ENCODE measurements at regions not wholly inside any gene's neighbourhood (a gene's known extent, or its start where the extent isn't known, plus 50 kb on each side); places are given as distances from the start of the nearest gene placed in this dataset.
"Not testable (repeated sequence)": the region's sequence is repeated elsewhere in the genome, so short reads cannot be mapped to it uniquely, and the experiment has no call there.

- intact Hi-C loops (cut with DNase I): no loop called here
- no peak for TF ChIP-seq CTCF (IDR thresholded peaks at IDR 0.05)
- no peaks in the 10 kb centered on the region for H3K9me3 ChIP-seq
These were observed 257.2 kb upstream of the RFC3 start for GRCh38 chr13:33560726-33561125.

GRCh38 chr13:33561627-33562026, 256.3 kb upstream of the RFC3 start:
- no peak overlapping the region for H3K27ac ChIP-seq
- DNase-seq: no peak
- no peaks in the 10 kb centered on the region for H3K27me3 ChIP-seq
- no peak for ATAC-seq
- intact Hi-C loops (cut with DNase I): no loop called here
- no peaks in the 10 kb centered on the region for H3K36me3 ChIP-seq
- no peak for TF ChIP-seq CTCF (IDR thresholded peaks at IDR 0.05)
- no peaks in the 10 kb centered on the region for H3K9me3 ChIP-seq
- H3K4me1 ChIP-seq: no peaks in the 10 kb centered on the region
- H3K4me3 ChIP-seq: no peak overlapping the region

More at GRCh38 chr13:33560726-33561125, 257.2 kb upstream of the RFC3 start:
- Histone ChIP-seq H3K4me1 (no peaks in the 10 kb centered on the region), H3K4me3 (no peak overlapping the region), H3K36me3 (no peaks in the 10 kb centered on the region), H3K27ac (peak overlapping the region; percentile 28), H3K27me3 (no peaks in the 10 kb centered on the region)
- ATAC-seq (no peak), DNase-seq (no peak)

GRCh38 chr13:33571618-33572017, 246.3 kb upstream of the RFC3 start:
- intact Hi-C loops (cut with DNase I): no loop called here
- no peaks in the 10 kb centered on the region for H3K36me3 ChIP-seq
- no peak for ATAC-seq

GRCh38 chr13:33572322-33572721, 245.6 kb upstream of the RFC3 start:
- intact Hi-C loops (cut with DNase I); H3K9me3 ChIP-seq; H3K36me3 ChIP-seq; H3K4me1 ChIP-seq; H3K27me3 ChIP-seq; ATAC-seq; H3K4me3 ChIP-seq; H3K27ac ChIP-seq; DNase-seq: not testable (repeated sequence)

More at GRCh38 chr13:33571618-33572017, 246.3 kb upstream of the RFC3 start:
- no peak overlapping the region for H3K27ac ChIP-seq
- H3K27me3 ChIP-seq: no peaks in the 10 kb centered on the region
- H3K9me3 ChIP-seq: no peaks in the 10 kb centered on the region
- H3K4me1 ChIP-seq: no peaks in the 10 kb centered on the region
- no peak for TF ChIP-seq CTCF (IDR thresholded peaks at IDR 0.05)
- H3K4me3 ChIP-seq: no peak overlapping the region
- no peak for DNase-seq

GRCh38 chr13:33575378-33575777, 242.6 kb upstream of the RFC3 start:
- H3K4me1 ChIP-seq: no peaks in the 10 kb centered on the region
- H3K4me3 ChIP-seq: no peak overlapping the region
- no peak for TF ChIP-seq CTCF (IDR thresholded peaks at IDR 0.05)
- H3K27me3 ChIP-seq: no peaks in the 10 kb centered on the region
- DNase-seq (no peak), ATAC-seq (no peak)
- H3K27ac ChIP-seq: no peak overlapping the region
- H3K9me3 ChIP-seq: no peaks in the 10 kb centered on the region
- intact Hi-C loops (cut with DNase I): no loop called here
- H3K36me3 ChIP-seq: no peaks in the 10 kb centered on the region

- Histone ChIP-seq H3K4me3 (no peak overlapping the region), H3K27me3 (no peaks in the 10 kb centered on the region), H3K4me1 (no peaks in the 10 kb centered on the region), H3K9me3 (no peaks in the 10 kb centered on the region), H3K27ac (no peak overlapping the region), H3K36me3 (no peaks in the 10 kb centered on the region)
- intact Hi-C loops (cut with DNase I): no loop called here
- no peak for TF ChIP-seq CTCF (IDR thresholded peaks at IDR 0.05)
- ATAC-seq: no peak
- DNase-seq: no peak
These were observed 240.9 kb upstream of the RFC3 start for GRCh38 chr13:33577007-33577406.

Data from upper lobe of right lung (tissue), 1 donor.